Naive thymus-derived CD4-positive, alpha-beta T cell (primary cell): ENCODE measurements at regions not wholly inside any gene's neighbourhood (a gene's known extent, or its start where the extent isn't known, plus 50 kb on each side); places are given as distances from the start of the nearest gene placed in this dataset.
A peak's percentile ranks its signal among the peaks of the same experiment; 100 is the strongest.

Source experiments
- ATAC-seq: fragments of 150-1000 bp; cut with Tn5 transposase; 2 replicates; pipeline ENCODE4 v1.10.0; 2021; ENCODE audit warnings: mild to moderate bottlenecking, moderate library complexity
- CTCF ChIA-PET: fragments of 350-600 bp; sonication (Branson Sonifier 250); formaldehyde crosslinking; loops from one replicate; lab custom pipeline; 2021; ENCODE audit warnings: antibody characterized with exemption; lab: Charles Lee
- POLR2A ChIA-PET: fragments of 350-600 bp; sonication (Branson Sonifier 250); formaldehyde crosslinking; loops from one replicate; lab custom pipeline; 2021; ENCODE audit warnings: antibody characterized with exemption, inconsistent platforms; lab: Charles Lee
- DNase-seq, 9 donors: peaks; one replicate each; pipeline versions ENCODE4 v3.0.0 to v3.0.0-alpha.2; 2020 to 2022; ENCODE audit warnings: mixed read lengths in 1 of 9
- H3K27ac ChIP-seq: one replicate; pipeline ENCODE4 v1.7.0; 2013; ENCODE audit warnings: mild to moderate bottlenecking, low read depth, low read length, moderate library complexity
- H3K27me3 ChIP-seq, 2 donors: one replicate each; pipeline ENCODE4 v1.7.0; 2013; ENCODE audit warnings: low read length in 2 of 2, mild to moderate bottlenecking in 2 of 2, moderate library complexity in 2 of 2; ENCODE audit not compliant: control insufficient read depth in 2 of 2, insufficient read depth in 2 of 2
- H3K36me3 ChIP-seq, 3 experiments: 1 replicate in 2 of 3; 2 replicates in 1 of 3; pipeline ENCODE4 v1.7.0; 2013; ENCODE audit warnings: low read length in 3 of 3, mild to moderate bottlenecking in 3 of 3, moderate library complexity in 1 of 3; ENCODE audit not compliant: insufficient read depth in 3 of 3, control insufficient read depth in 2 of 3
- H3K4me1 ChIP-seq, 2 donors: one replicate each; pipeline ENCODE4 v1.7.0; 2013; ENCODE audit warnings: low read length in 2 of 2, mild to moderate bottlenecking in 2 of 2, moderate library complexity in 1 of 2; ENCODE audit not compliant: control insufficient read depth in 2 of 2, insufficient read depth in 2 of 2
- H3K4me3 ChIP-seq: 2 replicates; pipeline ENCODE4 v1.7.0; 2013; ENCODE audit warnings: mild to moderate bottlenecking, low read length
- H3K9me3 ChIP-seq, 3 experiments: 1 replicate in 2 of 3; 2 replicates in 1 of 3; pipeline ENCODE4 v1.7.0; 2013; ENCODE audit warnings: low read length in 3 of 3; ENCODE audit not compliant: control insufficient read depth in 2 of 3
- H3K27ac Mint-ChIP-seq, 9 donors: one replicate each; pipeline ENCODE4 v1.8.0; 2020 to 2022; ENCODE audit warnings: mixed read lengths in 9 of 9, mild to moderate bottlenecking in 8 of 9, moderate library complexity in 5 of 9, inconsistent platforms in 2 of 9
- H3K27me3 Mint-ChIP-seq, 5 donors: one replicate each; pipeline ENCODE4 v1.8.0; 2021 to 2022; ENCODE audit warnings: mixed read lengths in 5 of 5, mild to moderate bottlenecking in 1 of 5
- H3K36me3 Mint-ChIP-seq, 5 donors: one replicate each; pipeline ENCODE4 v1.8.0; 2020 to 2022; ENCODE audit warnings: mixed read lengths in 5 of 5, mild to moderate bottlenecking in 3 of 5, inconsistent platforms in 1 of 5
- H3K4me1 Mint-ChIP-seq, 7 donors: one replicate each; pipeline ENCODE4 v1.8.0; 2020 to 2022; ENCODE audit warnings: mixed read lengths in 7 of 7, mild to moderate bottlenecking in 3 of 7, inconsistent platforms in 1 of 7
- H3K4me3 Mint-ChIP-seq, 10 donors: one replicate each; pipeline ENCODE4 v1.8.0; 2020 to 2022; ENCODE audit warnings: mild to moderate bottlenecking in 10 of 10, mixed read lengths in 10 of 10, moderate library complexity in 6 of 10, inconsistent platforms in 2 of 10
- H3K9me3 Mint-ChIP-seq, 11 donors: one replicate each; pipeline ENCODE4 v1.8.0; 2020 to 2022; ENCODE audit warnings: mixed read lengths in 11 of 11, mild to moderate bottlenecking in 4 of 11, inconsistent platforms in 1 of 11, moderate library complexity in 1 of 11
- intact Hi-C, 2 donors: fragments of 100-400 bp; cut with micrococcal nuclease; formaldehyde crosslinking; loops; one replicate each; pipeline ENCODE4 v1.15.1; 2023

DNA sequence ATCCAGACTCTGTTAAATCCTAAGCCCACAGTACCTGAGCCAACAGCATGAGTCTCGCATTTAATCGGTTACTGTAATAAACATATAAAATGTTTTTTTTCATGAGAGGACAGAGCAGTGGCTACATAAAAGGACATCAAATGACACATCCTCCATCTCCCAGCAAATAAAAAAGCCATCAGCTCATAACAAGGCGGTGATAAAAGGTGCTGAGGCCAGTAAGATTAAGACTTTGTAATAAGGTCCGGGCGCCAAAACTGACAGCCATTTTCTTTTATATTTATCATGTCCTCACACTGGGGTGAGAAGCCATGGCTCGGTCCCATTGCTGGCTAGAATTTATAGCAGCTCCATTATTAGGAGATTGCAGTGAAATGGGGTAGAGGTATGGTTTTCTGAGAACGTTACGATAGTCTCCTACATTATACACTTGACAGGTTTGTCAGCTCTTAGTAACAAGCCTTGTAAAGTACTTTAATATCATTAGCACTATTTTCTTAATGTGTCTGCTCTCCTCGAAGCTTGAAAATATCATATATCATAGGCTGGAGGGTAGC lies 977.8 kb upstream of the NR2F2 start:
- ChIA-PET POLR2A (no interaction called here), CTCF (no interaction called here)
- H3K36me3 Mint-ChIP-seq: peaks cover 0 to 7% (median 0%) of the 10 kb centered on the region in 5 donors
- Histone ChIP-seq H3K9me3 (no peaks in the 10 kb centered on the region), H3K36me3 (no peaks in the 10 kb centered on the region), H3K4me3 (no peak overlapping the region), H3K4me1 (no peaks in the 10 kb centered on the region), H3K27me3 (no peaks in the 10 kb centered on the region), H3K27ac (no peak overlapping the region)
- peaks cover 0 to 19% (median 18%) of the 10 kb centered on the region in 5 donors for H3K27me3 Mint-ChIP-seq
- DNase-seq (no peak), ATAC-seq (no peak)
- peaks cover 0 to 5% (median 0%) of the 10 kb centered on the region in 7 donors for H3K4me1 Mint-ChIP-seq
- peaks cover 0 to 4% (median 0%) of the 10 kb centered on the region in 11 donors for H3K9me3 Mint-ChIP-seq
- H3K4me3 Mint-ChIP-seq: no peak overlapping the region
- intact Hi-C loops: no loop called here
- no peak overlapping the region for H3K27ac Mint-ChIP-seq

DNA sequence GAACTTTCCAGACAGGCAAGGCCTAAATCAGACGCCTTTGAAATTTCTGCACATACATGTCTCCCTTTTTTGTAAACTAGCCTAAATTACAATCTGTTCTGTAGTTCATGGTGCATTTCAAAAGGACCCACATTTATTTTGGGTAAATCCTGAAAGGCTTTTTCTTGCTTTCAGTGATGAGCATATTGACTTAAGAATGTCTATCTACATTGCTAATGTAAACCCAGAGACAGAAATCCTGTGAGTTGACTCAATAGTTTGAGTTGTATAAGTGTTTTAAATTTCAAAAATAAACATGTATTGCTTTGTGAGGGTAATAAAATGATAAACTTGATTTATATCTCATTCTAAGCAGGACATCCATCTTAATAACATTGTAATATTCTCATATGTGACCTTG lies 977.0 kb upstream of the NR2F2 start:
- H3K9me3 Mint-ChIP-seq: peaks cover 0 to 5% (median 0%) of the 10 kb centered on the region in 11 donors
- no peak overlapping the region for H3K4me3 Mint-ChIP-seq
- no peak overlapping the region for H3K27ac ChIP-seq
- POLR2A ChIA-PET: no interaction called here
- peaks cover 0 to 7% (median 0%) of the 10 kb centered on the region in 5 donors for H3K36me3 Mint-ChIP-seq
- H3K27ac Mint-ChIP-seq: no peak overlapping the region
- no peak overlapping the region for H3K4me3 ChIP-seq
- H3K27me3 ChIP-seq: no peaks in the 10 kb centered on the region
- no peak for ATAC-seq
- no peaks in the 10 kb centered on the region for H3K9me3 ChIP-seq
- H3K36me3 ChIP-seq: no peaks in the 10 kb centered on the region
- H3K27me3 Mint-ChIP-seq: peaks cover 0 to 22% (median 18%) of the 10 kb centered on the region in 5 donors
- CTCF ChIA-PET: no interaction called here
- intact Hi-C loops: no loop called here
- peaks cover 0 to 5% (median 0%) of the 10 kb centered on the region in 7 donors for H3K4me1 Mint-ChIP-seq
- no peaks in the 10 kb centered on the region for H3K4me1 ChIP-seq
- no peak for DNase-seq

DNA sequence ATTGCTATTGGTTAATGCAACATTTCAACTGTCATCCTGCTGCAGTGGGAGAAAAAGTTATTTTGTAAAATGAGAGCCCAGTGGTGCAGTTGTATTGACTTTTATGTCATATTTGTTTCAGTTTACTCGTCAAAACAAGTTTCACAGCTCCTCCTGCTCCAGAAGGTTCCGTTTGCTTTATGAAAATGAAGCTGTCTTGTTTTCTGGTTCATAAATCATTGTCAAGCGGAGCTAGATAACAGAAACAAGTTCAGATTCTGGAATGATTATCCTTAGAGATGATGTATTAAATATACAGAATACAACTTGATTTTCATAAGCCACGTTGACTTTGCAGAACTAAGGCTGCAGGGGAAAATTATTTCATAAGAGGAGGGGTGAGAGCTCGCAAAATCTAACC lies 970.5 kb upstream of the NR2F2 start:
- ChIA-PET POLR2A (no interaction called here), CTCF (no interaction called here)
- Mint-ChIP-seq H3K36me3 (peaks cover 0 to 11% (median 4%) of the 10 kb centered on the region in 5 donors), H3K27me3 (peaks cover 4 to 48% (median 30%) of the 10 kb centered on the region in 5 donors), H3K4me3 (no peak overlapping the region), H3K9me3 (peaks cover 6 to 37% (median 15%) of the 10 kb centered on the region in 11 donors), H3K4me1 (peaks cover 0 to 10% (median 0%) of the 10 kb centered on the region in 7 donors), H3K27ac (no peak overlapping the region)
- no peaks in the 10 kb centered on the region for H3K9me3 ChIP-seq
- H3K4me1 ChIP-seq: no peaks in the 10 kb centered on the region
- no peaks in the 10 kb centered on the region for H3K27me3 ChIP-seq
- DNase-seq (no peak), ATAC-seq (no peak)
- intact Hi-C loops: no loop called here
- H3K4me3 ChIP-seq: no peak overlapping the region
- H3K36me3 ChIP-seq: no peaks in the 10 kb centered on the region
- H3K27ac ChIP-seq: no peak overlapping the region

GRCh38 chr15:95362306-95362705 lies 968.2 kb upstream of the NR2F2 start:
- Histone ChIP-seq H3K27me3 (no peaks in the 10 kb centered on the region), H3K4me1 (no peaks in the 10 kb centered on the region), H3K36me3 (no peaks in the 10 kb centered on the region), H3K4me3 (no peak overlapping the region), H3K27ac (no peak overlapping the region), H3K9me3 (no peaks in the 10 kb centered on the region)
- Mint-ChIP-seq H3K36me3 (peaks cover 0 to 4% (median 4%) of the 10 kb centered on the region in 5 donors), H3K27ac (no peak overlapping the region), H3K27me3 (peaks cover 4 to 48% (median 31%) of the 10 kb centered on the region in 5 donors), H3K4me3 (no peak overlapping the region), H3K9me3 (peaks cover 6 to 37% (median 15%) of the 10 kb centered on the region in 11 donors), H3K4me1 (peaks cover 0 to 5% (median 0%) of the 10 kb centered on the region in 7 donors)
- ChIA-PET POLR2A (no interaction called here), CTCF (no interaction called here)
- DNase-seq: no peak
- no peak for ATAC-seq
- intact Hi-C loops: no loop called here

DNA sequence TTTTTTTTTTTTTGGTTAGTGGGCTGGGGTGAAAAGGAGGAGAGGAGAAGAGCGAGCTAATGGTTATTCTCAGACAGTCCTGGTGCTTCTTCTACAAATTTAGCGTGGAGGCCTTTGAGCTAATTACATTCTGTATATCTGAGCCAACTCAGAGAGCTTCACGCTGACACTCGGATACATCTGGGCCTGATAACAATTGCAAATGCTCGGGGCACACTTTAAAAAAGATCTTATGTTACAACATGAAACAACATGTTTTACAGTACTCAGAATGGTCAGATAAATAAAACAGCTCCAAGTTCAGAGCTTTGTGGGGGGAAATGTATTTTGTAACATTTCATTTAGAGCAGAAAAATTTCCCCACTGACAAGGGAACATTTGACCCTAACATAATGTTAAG lies 966.9 kb upstream of the NR2F2 start:
- POLR2A ChIA-PET: no interaction called here
- Histone ChIP-seq H3K4me1 (no peaks in the 10 kb centered on the region), H3K36me3 (no peaks in the 10 kb centered on the region), H3K4me3 (no peak overlapping the region), H3K27ac (no peak overlapping the region), H3K27me3 (no peaks in the 10 kb centered on the region), H3K9me3 (no peaks in the 10 kb centered on the region)
- ATAC-seq: no peak
- no peak for DNase-seq
- Mint-ChIP-seq H3K9me3 (peaks cover 6 to 37% (median 15%) of the 10 kb centered on the region in 11 donors), H3K27me3 (peaks cover 4 to 41% (median 28%) of the 10 kb centered on the region in 5 donors), H3K36me3 (peaks cover 0 to 4% (median 0%) of the 10 kb centered on the region in 5 donors), H3K27ac (no peak overlapping the region), H3K4me3 (no peak overlapping the region), H3K4me1 (peaks cover 0 to 5% (median 0%) of the 10 kb centered on the region in 7 donors)
- intact Hi-C loops: no loop called here
- CTCF ChIA-PET: no interaction called here

DNA sequence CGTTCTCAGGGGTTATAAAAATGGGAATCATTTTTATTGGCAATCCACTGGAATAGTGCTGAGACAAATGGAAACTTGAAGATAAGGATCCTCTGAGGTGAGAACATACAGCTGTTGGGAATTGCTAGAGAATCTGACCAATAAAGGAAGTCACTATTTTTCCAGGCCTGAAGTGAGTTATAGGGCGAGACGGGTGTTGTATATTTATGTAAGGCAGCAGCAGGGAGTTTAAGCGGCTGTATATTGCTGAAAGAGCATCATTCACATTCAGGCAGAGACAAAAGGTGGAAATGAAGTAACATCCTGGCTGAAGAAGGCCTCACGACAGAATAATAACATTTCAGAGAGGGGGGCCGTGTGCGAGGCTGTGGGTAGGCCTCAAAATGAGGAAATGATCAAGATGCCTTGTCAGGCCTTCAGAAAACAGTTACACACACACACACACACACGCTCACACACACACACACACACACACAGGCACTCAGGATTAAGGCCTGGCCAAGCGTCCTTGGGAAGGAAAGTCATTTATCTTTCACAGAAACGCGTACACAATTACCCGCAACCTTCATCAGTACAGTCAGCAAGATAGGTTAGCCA lies 964.9 kb upstream of the NR2F2 start:
- intact Hi-C loops: no loop called here
- H3K4me3 Mint-ChIP-seq: no peak overlapping the region
- ChIA-PET CTCF (no interaction called here), POLR2A (no interaction called here)
- Histone ChIP-seq H3K36me3 (no peaks in the 10 kb centered on the region), H3K4me1 (no peaks in the 10 kb centered on the region), H3K9me3 (no peaks in the 10 kb centered on the region), H3K27ac (no peak overlapping the region), H3K27me3 (no peaks in the 10 kb centered on the region), H3K4me3 (no peak overlapping the region)
- H3K9me3 Mint-ChIP-seq: peaks cover 5 to 34% (median 14%) of the 10 kb centered on the region in 11 donors
- no peaks in the 10 kb centered on the region for H3K4me1 Mint-ChIP-seq
- ATAC-seq (no peak), DNase-seq (no peak)
- H3K36me3 Mint-ChIP-seq: peaks cover 0 to 4% (median 0%) of the 10 kb centered on the region in 5 donors
- peaks cover 2 to 30% (median 26%) of the 10 kb centered on the region in 5 donors for H3K27me3 Mint-ChIP-seq
- no peak overlapping the region for H3K27ac Mint-ChIP-seq

DNA sequence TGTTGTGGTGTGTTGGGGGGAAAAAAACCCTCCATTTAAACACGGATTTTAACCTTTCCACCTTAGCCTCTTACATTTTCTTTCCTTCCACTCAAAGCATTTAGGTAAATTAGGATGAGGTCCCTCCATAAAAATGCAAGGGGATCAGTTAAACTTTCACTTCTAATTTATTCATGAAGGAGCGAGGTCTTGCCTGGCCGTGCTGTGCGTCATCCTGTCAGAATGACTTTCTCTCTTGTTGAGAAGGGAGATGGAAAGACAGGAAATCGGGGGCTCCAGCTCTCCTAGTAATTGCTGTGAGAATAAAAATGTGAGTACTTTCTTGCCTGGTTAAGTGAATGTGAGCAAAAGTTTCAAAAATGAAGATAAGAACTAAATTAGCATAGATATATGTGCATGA lies 962.3 kb upstream of the NR2F2 start:
- H3K27ac ChIP-seq: no peak overlapping the region
- no peak overlapping the region for H3K4me3 ChIP-seq
- POLR2A ChIA-PET: no interaction called here
- H3K9me3 Mint-ChIP-seq: peaks cover 0 to 9% (median 0%) of the 10 kb centered on the region in 11 donors
- no peaks in the 10 kb centered on the region for H3K4me1 ChIP-seq
- H3K36me3 Mint-ChIP-seq: no peaks in the 10 kb centered on the region
- peak overlapping the region in 1 of 9 donors; percentile 81 for H3K27ac Mint-ChIP-seq
- peaks cover 0 to 21% (median 17%) of the 10 kb centered on the region in 5 donors for H3K27me3 Mint-ChIP-seq
- no peak for ATAC-seq
- H3K36me3 ChIP-seq: no peaks in the 10 kb centered on the region
- H3K4me3 Mint-ChIP-seq: no peak overlapping the region
- H3K9me3 ChIP-seq: no peaks in the 10 kb centered on the region
- intact Hi-C loops: no loop called here
- DNase-seq: no peak
- CTCF ChIA-PET: no interaction called here
- no peaks in the 10 kb centered on the region for H3K27me3 ChIP-seq
- H3K4me1 Mint-ChIP-seq: no peaks in the 10 kb centered on the region
